Middle frontal gyrus (tissue), 1 donor: ENCODE measurements at regions not wholly inside any gene's neighbourhood (a gene's known extent, or its start where the extent isn't known, plus 50 kb on each side); places are given as distances from the start of the nearest gene placed in this dataset.
"Not testable (repeated sequence)": the region's sequence is repeated elsewhere in the genome, so short reads cannot be mapped to it uniquely, and the experiment has no call there.

Experiments
- DNase-seq: peaks from one replicate; pipeline ENCODE4 v3.0.0-alpha.2; 2015; ENCODE audit warnings: low spot score; ENCODE audit errors: extremely low spot score

DNA sequence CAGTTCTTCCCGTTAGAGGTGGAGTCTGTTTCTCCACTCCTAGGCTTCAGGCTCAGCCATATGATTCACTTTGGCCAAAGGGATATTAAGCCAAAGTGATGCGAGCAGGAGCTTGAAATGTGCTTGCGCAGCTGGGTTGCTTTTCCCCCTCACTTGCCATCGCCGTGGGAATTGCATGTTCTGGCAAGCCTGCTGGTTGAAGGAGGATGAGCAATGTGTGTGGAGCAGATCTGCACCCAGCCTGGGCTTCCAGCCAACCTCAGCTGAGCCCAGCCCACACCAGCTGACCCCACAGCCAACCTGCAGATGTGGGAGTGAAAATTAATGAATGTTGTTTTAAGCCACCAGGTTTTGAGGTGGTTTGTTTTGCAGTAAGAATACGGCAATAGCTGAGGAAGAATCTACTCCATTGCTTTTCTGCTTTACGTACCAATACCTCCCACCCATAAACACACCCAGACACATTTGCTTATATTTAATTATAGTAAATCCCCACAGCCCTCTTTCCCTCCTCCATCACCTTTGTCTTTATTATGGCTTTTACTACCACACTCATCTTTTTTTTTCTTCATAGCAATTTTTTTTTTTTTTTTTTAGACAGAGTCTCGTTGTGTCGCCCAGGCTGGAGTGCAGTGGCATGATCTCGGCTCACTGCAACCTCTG, 132.8 kb upstream of the FUNDC1 start:
- peak; percentile 3 for DNase-seq

GRCh38 chrX:44674906-44675305, 132.2 kb upstream of the FUNDC1 start:
- DNase-seq, result no peak

DNA sequence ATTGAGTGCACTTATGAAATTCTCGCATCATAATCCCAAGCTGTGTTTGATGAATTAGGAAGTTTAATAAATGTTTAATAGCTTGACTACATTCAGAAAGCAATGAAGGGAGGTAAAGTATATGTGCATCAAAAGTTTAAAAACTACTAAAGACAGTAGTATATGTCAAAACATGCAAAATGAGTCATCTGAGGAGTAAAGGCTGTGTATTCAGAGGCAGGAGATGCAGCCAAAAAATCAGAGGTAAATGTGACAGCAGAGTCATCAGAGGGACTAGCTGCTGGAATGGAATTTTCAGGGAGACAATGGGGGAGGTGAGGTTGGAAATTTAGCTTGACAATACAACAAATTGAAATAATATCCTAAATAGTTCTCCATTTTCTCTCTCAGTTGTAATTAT, 127.0 kb upstream of the FUNDC1 start:
- DNase-seq, result no peak

- DNase-seq, result no peak
Observed at GRCh38 chrX:44667771-44668170, 125.1 kb upstream of the FUNDC1 start.

- DNase-seq, result not testable (repeated sequence)
Observed at GRCh38 chrX:44657718-44658246, 115.1 kb upstream of the FUNDC1 start.

DNA sequence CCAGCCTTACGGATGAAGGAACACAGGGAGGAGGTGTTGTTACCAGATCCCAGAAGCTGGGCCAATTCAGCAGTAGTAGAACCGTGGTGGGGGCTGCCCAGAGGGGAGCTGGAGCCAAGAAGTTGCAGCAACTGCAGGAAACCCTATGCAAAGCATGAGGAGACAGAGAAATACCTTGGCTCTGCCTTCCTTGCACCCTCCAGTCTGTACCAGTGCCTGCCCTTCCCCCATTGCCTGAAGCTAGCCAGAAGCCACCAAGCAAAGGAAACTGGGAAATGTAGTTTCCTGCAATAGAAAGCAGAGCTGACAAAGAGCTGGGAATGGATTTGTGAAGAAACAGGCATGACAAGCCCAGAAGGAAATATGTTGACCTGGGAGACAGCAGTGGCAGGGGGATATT, 108.7 kb upstream of the FUNDC1 start:
- DNase-seq, result no peak

GRCh38 chrX:44643723-44644122, 101.1 kb upstream of the FUNDC1 start:
- DNase-seq, result no peak

GRCh38 chrX:44637282-44637681, 94.6 kb upstream of the FUNDC1 start:
- DNase-seq, result no peak

GRCh38 chrX:44621078-44621477, 78.4 kb upstream of the FUNDC1 start:
- no peak for DNase-seq

GRCh38 chrX:44619039-44619438, 76.4 kb upstream of the FUNDC1 start:
- no peak for DNase-seq

DNA sequence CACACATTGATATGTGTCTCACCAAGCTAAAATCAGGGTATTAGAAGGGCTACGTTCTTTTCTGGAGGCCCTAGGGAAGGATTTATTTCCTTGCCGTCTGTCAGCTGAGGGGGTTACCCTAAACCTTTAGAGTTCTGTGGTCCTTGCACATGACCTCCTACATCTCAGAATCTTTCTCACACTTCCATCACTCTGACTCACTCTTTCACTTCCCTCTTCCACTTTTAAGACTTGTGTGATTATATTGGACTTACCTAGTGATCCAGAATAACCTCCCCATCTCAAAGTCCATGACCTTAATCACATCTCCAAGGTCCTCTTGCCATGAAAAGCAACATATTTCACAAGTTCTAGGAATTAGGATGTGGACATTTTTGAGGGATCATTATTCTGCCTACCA, 53.6 kb upstream of the FUNDC1 start:
- DNase-seq, result no peak
